Effector memory CD8-positive, alpha-beta T cell (primary cell): ENCODE measurements at regions not wholly inside any gene's neighbourhood (a gene's known extent, or its start where the extent isn't known, plus 50 kb on each side); places are given as distances from the start of the nearest gene placed in this dataset.
"Not testable (repeated sequence)": the region's sequence is repeated elsewhere in the genome, so short reads cannot be mapped to it uniquely, and the experiment has no call there.

ENCODE experiments used
- ATAC-seq: fragments of 150-1000 bp; cut with Tn5 transposase; replicated peaks from 2 replicates; pipeline ENCODE4 v1.10.0; 2021; ENCODE audit warnings: mild to moderate bottlenecking, moderate library complexity
- DNase-seq, 3 experiments: peaks; one replicate each; pipeline ENCODE4 v3.0.0; 2021
- H3K27ac Mint-ChIP-seq, 2 donors: one replicate each; pipeline ENCODE4 v1.8.0; 2022; ENCODE audit warnings: mild to moderate bottlenecking in 2 of 2, mixed read lengths in 2 of 2, moderate library complexity in 2 of 2
- H3K27me3 Mint-ChIP-seq, 2 donors: one replicate each; pipeline ENCODE4 v1.8.0; 2022; ENCODE audit warnings: mixed read lengths in 2 of 2
- H3K36me3 Mint-ChIP-seq: one replicate; pipeline ENCODE4 v1.8.0; 2022; ENCODE audit warnings: mild to moderate bottlenecking, moderate library complexity, mixed read lengths; ENCODE audit not compliant: insufficient read depth
- H3K4me1 Mint-ChIP-seq, 2 donors: one replicate each; pipeline ENCODE4 v1.8.0; 2022; ENCODE audit warnings: low read depth in 2 of 2, mixed read lengths in 2 of 2
- H3K4me3 Mint-ChIP-seq, 2 donors: one replicate each; pipeline ENCODE4 v1.8.0; 2022; ENCODE audit warnings: mild to moderate bottlenecking in 2 of 2, mixed read lengths in 2 of 2, moderate library complexity in 2 of 2
- H3K9me3 Mint-ChIP-seq, 2 donors: one replicate each; pipeline ENCODE4 v1.8.0; 2022; ENCODE audit warnings: mixed read lengths in 2 of 2

DNA sequence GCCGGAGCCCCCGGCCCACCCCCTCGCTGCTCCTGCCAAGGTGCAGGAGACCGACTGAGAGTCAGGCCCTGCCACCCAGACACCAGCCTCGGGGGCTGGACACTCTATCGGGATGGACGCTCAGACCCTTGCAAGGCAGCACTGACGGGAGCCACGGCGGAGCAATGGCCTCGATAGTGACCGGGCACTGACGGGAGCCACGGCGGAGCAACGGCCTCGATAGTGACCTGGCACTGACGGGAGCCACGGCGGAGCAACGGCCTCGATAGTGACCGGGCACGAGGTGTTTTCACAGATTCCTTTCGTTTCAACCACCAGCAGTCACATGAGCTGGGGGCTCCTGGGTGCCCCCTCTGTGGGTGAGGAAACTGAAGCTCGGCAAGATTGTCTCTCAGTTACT lies 123.6 kb upstream of the PPP1R26 start:
- H3K27me3 Mint-ChIP-seq = peaks cover 0 to 37% of the 10 kb centered on the region in 2 donors
- ATAC-seq (no peak), DNase-seq (no peak)
- no peaks in the 10 kb centered on the region for H3K9me3 Mint-ChIP-seq
- H3K4me3 Mint-ChIP-seq = no peak overlapping the region
- H3K36me3 Mint-ChIP-seq = no peaks in the 10 kb centered on the region
- peaks cover 4 to 5% of the 10 kb centered on the region in 2 donors for H3K4me1 Mint-ChIP-seq
- H3K27ac Mint-ChIP-seq = no peak overlapping the region

DNA sequence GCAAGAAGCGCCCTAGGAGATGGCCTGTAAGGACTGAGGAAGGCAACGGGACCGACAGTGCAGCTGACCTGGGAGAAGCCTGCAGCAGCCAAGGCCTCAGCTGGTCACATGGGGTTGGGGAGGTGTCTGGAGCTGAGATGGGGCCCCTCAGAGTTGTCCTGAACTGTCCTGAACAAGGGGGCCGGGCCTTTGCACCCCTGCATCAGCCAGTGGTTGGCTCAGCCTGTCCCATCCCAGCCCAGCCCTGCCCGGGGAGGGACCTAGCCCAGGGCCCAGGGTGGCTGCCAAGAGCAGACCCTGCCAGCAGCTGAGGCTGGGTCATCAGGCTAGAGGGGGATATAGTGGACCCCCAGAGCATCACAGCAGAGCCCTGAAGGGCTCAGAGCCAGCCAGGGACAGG lies 122.8 kb upstream of the PPP1R26 start:
- H3K27ac Mint-ChIP-seq = no peak overlapping the region
- H3K4me3 Mint-ChIP-seq = no peak overlapping the region
- no peaks in the 10 kb centered on the region for H3K36me3 Mint-ChIP-seq

DNA sequence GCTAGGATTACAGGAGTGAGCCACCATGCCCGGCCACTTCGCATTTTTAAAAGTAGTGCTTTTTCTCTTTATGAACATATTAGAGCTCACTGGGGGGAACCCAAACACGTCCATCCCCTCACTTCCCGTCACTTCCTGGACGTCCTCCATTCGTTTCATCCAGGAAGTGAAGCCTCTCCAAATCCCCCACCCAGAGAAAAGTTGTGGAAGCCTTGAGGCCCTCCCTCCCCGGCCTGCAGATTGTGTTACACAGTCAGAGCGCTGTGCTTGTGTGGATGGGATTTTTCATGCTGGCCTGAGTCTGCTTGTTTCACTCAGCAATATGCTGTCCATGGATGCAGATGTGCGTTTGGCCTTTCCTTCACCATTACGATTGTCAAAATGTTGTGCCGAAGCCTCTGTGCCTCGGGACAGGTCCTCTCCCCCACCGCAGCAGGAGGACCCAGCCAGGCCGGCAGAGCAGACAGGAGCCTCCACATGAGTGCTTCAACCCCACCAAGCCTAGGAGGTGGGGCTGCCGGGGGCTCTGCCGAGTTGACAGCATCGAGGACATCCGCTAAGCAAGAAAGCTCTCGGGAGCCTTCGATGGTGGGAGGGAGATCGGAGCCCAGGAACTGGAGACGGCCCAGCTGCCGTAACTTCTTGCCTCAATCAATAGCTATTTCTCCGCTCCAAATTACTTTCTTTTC lies 121.6 kb upstream of the PPP1R26 start:
- Mint-ChIP-seq H3K36me3 (no peaks in the 10 kb centered on the region), H3K27ac (no peak overlapping the region), H3K4me1 (peaks cover 4 to 5% of the 10 kb centered on the region in 2 donors), H3K9me3 (no peaks in the 10 kb centered on the region), H3K27me3 (peaks cover 0 to 17% of the 10 kb centered on the region in 2 donors), H3K4me3 (no peak overlapping the region)
- DNase-seq (no peak), ATAC-seq (no peak)

More for the DNA sequence above, 122.8 kb upstream of the PPP1R26 start:
- peaks cover 4 to 5% of the 10 kb centered on the region in 2 donors for H3K4me1 Mint-ChIP-seq
- DNase-seq = no peak
- no peaks in the 10 kb centered on the region for H3K9me3 Mint-ChIP-seq
- H3K27me3 Mint-ChIP-seq = peaks cover 0 to 29% of the 10 kb centered on the region in 2 donors
- ATAC-seq = no peak

DNA sequence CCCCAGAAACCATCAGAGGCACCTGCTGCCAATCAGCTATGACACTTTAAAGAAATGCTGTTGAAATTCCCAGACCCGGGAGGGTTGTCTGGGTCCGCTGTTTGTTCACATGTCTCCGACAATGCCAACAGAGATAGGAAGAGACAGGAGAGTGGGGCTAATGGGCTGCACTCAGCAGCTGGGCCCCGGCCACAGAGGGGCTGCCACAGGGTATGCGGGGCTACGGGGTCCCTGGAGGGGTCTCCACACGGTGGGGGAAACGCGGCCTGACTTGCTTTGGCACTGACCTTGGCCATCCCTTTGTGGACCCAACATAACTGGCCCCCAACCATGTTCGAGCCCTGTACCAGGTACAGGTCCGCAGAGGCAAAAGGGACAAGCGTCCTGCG lies 121.0 kb upstream of the PPP1R26 start:
- H3K27me3 Mint-ChIP-seq = peaks cover 0 to 12% of the 10 kb centered on the region in 2 donors
- no peak overlapping the region for H3K4me3 Mint-ChIP-seq
- H3K36me3 Mint-ChIP-seq = no peaks in the 10 kb centered on the region
- no peak overlapping the region for H3K27ac Mint-ChIP-seq
- ATAC-seq (no peak), DNase-seq (no peak)
- peaks cover 4 to 5% of the 10 kb centered on the region in 2 donors for H3K4me1 Mint-ChIP-seq
- no peaks in the 10 kb centered on the region for H3K9me3 Mint-ChIP-seq

DNA sequence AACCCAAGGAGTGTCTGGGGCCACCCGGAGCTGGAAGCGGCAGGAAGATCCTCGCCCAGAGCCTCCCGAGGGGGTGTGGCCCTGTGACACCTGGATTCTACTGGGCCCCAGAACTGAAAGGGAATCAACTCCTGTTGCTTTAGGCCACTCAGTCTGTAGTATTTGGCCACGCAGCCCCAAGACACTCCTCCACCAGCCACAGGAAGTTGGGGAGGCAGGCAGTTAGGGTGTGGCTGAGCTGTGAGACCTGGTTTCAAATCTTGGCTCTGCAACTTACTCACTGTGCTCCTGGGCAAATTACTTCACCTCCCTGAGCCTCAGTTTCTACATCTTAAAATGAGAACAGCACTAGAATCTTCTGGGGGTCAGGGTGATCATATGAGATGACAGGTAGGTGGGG lies 119.8 kb upstream of the PPP1R26 start:
- ATAC-seq = no peak
- peaks cover 4 to 5% of the 10 kb centered on the region in 2 donors for H3K4me1 Mint-ChIP-seq
- H3K4me3 Mint-ChIP-seq = no peak overlapping the region

DNA sequence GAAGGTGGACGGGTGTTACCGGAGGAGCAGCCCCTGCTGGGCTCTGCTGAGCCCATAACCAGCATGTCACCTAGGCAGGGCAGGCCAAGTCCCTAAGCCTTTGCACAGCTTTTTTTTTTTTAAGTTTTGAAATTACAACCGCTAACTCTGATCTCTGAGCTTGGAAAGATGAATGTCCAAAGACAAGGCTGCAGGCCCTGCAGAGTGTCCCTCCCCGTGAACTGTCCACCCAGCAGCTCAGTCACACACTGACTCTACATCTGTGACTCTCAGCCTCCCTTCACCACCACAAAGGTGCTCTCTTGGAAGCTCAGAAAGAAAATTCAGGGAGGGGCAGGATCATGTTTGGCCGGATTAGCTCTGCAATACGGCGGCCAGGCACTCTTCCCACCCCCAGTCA lies 119.0 kb upstream of the PPP1R26 start:
- H3K4me1 Mint-ChIP-seq = peaks cover 4 to 5% of the 10 kb centered on the region in 2 donors
- ATAC-seq = no peak
- H3K4me3 Mint-ChIP-seq = no peak overlapping the region
- H3K27me3 Mint-ChIP-seq = peaks cover 0 to 9% of the 10 kb centered on the region in 2 donors
- H3K36me3 Mint-ChIP-seq = no peaks in the 10 kb centered on the region
- H3K27ac Mint-ChIP-seq = no peak overlapping the region
- no peak for DNase-seq
- no peaks in the 10 kb centered on the region for H3K9me3 Mint-ChIP-seq

More for the DNA sequence above, 119.8 kb upstream of the PPP1R26 start:
- Mint-ChIP-seq H3K27me3 (peaks cover 0 to 7% of the 10 kb centered on the region in 2 donors), H3K27ac (peak overlapping the region in 1 of 2 donors; percentile 53), H3K36me3 (no peaks in the 10 kb centered on the region), H3K9me3 (no peaks in the 10 kb centered on the region)
- DNase-seq = no peak

DNA sequence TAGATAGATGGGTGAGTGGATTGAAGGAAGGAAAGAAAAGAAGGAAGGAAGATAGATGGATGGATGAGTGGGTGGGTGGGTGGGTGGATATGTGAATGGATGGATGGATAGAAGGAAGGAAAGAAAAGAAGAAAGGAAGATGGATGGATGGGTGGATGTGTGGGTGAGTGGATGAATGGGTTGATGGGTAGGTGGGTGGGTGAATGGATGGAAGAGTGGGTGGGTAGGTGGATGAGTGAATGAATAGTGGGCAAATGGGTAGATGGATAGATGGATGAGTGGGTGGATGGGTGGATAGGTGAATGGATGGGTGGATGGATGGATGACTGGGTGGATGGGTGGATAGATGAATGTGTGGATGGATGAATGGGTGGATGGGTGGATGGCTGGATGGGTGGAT lies 117.9 kb upstream of the PPP1R26 start:
- not testable (repeated sequence) for H3K27ac Mint-ChIP-seq, H3K4me3 Mint-ChIP-seq, H3K36me3 Mint-ChIP-seq, H3K9me3 Mint-ChIP-seq, DNase-seq, H3K4me1 Mint-ChIP-seq, ATAC-seq
- H3K27me3 Mint-ChIP-seq = peaks cover 0 to 13% of the 10 kb centered on the region in 2 donors

DNA sequence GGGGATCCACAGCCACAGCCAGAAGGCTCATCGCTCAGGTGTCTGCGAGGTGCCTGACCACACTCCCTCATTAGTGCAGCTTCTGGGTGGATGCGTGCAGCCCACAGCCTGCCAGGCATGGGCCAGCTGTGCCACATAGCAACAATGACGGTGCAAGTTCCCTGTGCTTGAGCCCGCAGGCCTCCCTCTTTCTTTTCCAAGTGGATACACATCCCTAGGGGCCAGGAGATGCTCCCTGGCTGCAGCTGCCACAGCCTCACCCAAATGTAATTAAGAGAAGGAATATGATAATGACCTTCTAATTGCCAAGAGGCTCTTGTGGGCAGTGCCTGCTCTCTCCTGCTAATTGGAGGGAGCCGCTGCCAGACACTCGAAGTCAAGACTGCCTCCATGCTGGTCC lies 116.0 kb upstream of the PPP1R26 start:
- ATAC-seq (no peak), DNase-seq (no peak)
- no peaks in the 10 kb centered on the region for H3K9me3 Mint-ChIP-seq
- H3K36me3 Mint-ChIP-seq = no peaks in the 10 kb centered on the region
- H3K27me3 Mint-ChIP-seq = peaks cover 0 to 20% of the 10 kb centered on the region in 2 donors
- peaks cover 0 to 5% of the 10 kb centered on the region in 2 donors for H3K4me1 Mint-ChIP-seq
- H3K4me3 Mint-ChIP-seq = no peak overlapping the region
- no peak overlapping the region for H3K27ac Mint-ChIP-seq

DNA sequence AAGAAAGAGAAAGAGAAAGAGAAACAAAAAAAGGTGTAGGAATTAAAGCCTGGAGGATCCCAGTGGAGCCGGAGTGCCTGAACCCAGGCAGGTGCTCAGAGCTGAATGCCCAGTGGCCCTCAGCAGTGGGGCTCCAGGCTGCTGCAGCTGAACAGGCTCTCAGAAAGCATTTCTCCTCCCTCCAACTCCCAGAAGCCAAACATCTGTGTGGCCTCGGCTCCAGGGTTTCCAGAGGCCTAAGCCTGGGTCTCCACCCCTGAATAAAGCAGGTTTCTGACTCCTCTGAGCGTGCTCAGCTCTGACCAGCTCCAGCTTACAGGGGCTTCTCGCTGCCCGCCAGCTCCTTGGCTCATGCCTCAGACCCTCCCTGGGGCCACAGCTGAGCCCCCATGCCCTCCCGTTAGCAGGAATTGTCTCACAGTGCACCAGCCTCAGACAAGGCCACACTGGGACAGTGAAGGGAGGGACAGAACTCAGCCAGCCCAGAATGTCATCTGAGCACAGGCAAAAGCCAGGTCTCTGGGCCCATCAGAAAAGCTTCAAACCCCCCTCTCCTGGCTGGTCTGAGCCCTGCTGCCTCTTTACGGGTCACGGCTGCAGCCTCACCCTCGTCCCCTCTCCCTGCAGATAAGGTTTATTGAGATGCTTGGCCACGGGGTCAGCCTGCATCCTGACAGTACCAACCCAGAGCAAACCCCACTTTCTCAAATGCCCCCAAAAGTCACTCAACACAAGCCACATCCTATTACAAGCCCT lies 114.4 kb upstream of the PPP1R26 start:
- peaks cover 0 to 28% of the 10 kb centered on the region in 2 donors for H3K27me3 Mint-ChIP-seq
- ATAC-seq (no peak), DNase-seq (no peak)
- no peaks in the 10 kb centered on the region for H3K9me3 Mint-ChIP-seq
- H3K4me1 Mint-ChIP-seq = no peaks in the 10 kb centered on the region
- H3K27ac Mint-ChIP-seq = no peak overlapping the region
- H3K36me3 Mint-ChIP-seq = no peaks in the 10 kb centered on the region
- no peak overlapping the region for H3K4me3 Mint-ChIP-seq

DNA sequence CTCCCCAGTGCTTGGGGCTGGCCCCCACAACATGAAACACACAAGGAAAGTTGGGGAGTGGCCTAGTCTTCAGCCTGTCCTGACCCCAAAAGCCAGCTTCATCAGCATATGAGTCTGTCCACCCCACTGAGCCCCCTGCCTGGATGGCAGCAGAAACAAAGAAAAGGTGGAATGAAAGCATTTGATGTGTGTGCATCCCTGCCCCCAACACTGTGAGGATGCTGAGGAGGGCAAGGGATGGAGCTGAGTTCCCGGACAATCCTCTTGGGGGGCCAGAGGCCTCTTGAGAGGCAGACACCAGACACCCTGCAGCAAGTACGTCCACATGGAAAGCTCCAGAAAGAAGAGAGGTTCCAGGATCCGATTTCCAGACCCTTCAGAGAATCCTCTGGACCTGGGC lies 113.5 kb upstream of the PPP1R26 start:
- Mint-ChIP-seq H3K9me3 (no peaks in the 10 kb centered on the region), H3K4me3 (no peak overlapping the region), H3K27ac (no peak overlapping the region), H3K4me1 (no peaks in the 10 kb centered on the region), H3K27me3 (peaks cover 0 to 32% of the 10 kb centered on the region in 2 donors), H3K36me3 (no peaks in the 10 kb centered on the region)
- ATAC-seq = no peak
- DNase-seq = no peak

DNA sequence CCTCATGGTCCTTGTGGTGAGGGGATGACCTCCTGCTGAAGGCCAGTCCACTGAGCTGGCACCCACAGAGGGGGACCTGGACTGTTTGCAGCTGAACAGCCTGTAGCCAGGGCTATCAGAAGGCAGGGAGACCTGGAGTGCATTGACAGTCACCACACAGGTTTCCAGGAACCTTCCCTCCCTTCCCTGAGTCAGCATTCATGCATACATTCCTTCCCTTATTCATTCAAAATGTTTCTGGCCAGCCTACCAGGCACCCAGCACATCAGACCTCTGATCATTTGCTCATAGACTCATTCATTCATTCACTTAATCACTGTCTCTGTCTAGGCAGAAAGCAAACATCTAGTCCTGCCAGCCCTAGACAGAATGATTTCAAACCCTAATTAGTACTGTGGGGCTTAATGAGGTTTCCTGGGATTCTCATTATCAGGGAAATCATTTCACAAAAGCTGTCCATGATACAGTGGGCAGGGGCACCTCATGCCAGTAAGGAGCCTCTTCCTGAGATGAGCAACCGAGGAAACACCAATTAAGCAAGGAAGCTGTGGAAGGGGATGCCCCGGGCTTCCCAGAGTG lies 110.1 kb upstream of the PPP1R26 start:
- no peaks in the 10 kb centered on the region for H3K9me3 Mint-ChIP-seq
- ATAC-seq = no peak
- no peak for DNase-seq
- no peaks in the 10 kb centered on the region for H3K36me3 Mint-ChIP-seq
- H3K27ac Mint-ChIP-seq = no peak overlapping the region
- H3K27me3 Mint-ChIP-seq = peaks cover 0 to 50% of the 10 kb centered on the region in 2 donors
- no peaks in the 10 kb centered on the region for H3K4me1 Mint-ChIP-seq
- H3K4me3 Mint-ChIP-seq = no peak overlapping the region

DNA sequence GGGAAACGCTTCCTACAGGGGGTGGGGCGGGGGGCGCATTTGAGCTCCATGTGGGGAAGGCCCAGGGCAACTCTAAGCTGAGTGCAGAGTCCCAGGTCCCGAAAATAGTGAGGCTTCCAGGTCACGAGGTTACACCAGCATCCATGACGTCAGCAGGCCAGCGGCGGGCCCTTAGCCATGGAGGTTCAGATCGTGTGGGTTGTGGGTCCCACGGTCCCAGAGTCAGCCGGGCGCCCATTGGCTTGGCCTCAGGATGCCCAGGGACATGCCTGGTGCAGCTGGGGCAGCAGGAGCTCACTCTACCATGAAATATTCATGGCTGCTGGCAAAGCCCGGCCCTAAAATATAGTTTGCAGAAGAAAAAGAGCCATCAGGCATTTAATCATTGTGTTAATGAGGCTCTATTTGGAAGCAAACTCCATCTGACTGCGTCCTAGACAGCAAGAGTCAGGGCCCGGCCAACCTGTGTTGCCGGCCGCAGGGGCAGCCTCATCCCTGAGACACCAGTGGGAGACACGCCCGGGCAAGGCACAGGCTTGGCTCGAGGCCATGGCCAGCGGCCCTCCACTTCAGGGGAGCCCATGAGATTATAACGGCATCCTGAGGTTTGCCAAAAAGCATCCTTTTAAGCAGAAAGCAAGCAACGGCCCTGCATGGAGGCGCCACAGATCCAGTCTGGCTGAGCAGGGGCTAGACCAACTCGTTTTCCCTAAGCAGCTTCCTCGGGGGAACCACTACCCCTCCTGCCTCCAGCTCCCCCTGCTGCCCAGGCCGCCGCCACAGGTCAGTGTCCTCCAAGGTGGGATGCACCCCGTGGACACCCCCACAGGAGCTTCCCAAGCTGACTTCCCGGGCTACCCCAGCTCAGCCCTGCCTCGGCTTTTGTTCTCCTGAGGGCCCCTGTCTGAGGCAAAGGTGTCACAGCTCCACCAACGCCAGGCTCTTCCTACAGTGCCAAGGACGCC lies 108.9 kb upstream of the PPP1R26 start:
- ATAC-seq (no peak), DNase-seq (no peak)
- Mint-ChIP-seq H3K4me1 (no peaks in the 10 kb centered on the region), H3K9me3 (no peaks in the 10 kb centered on the region), H3K4me3 (no peak overlapping the region), H3K36me3 (no peaks in the 10 kb centered on the region), H3K27me3 (peaks cover 0 to 59% of the 10 kb centered on the region in 2 donors), H3K27ac (no peak overlapping the region)

DNA sequence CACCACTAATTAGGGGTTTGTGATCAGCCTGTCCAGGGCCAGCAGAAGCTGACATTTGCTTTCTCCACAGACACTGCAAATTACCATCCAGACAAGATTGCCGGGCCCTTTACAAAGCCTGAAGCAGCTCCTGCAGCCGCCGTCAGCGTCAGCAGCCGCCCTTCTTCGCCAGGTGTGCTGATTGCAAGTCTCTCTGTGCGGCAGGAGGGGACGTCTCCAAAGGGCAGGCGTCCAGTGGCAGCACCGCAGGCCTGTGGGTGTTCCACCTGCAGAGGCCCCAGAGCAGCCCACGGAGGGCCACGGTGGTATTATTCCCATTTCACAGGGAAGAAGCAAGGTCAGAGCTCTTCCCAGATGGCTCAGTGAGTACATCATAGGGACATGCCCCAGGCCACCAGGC lies 108.0 kb upstream of the PPP1R26 start:
- DNase-seq = no peak
- Mint-ChIP-seq H3K27ac (no peak overlapping the region), H3K4me1 (no peaks in the 10 kb centered on the region), H3K36me3 (no peaks in the 10 kb centered on the region), H3K4me3 (no peak overlapping the region), H3K27me3 (peaks cover 0 to 56% of the 10 kb centered on the region in 2 donors), H3K9me3 (no peaks in the 10 kb centered on the region)
- ATAC-seq = no peak
